ENCODE measurements at regions not wholly inside any gene's neighbourhood (a gene's known extent, or its start where the extent isn't known, plus 50 kb on each side); places are given as distances from the start of the nearest gene placed in this dataset.

DNA sequence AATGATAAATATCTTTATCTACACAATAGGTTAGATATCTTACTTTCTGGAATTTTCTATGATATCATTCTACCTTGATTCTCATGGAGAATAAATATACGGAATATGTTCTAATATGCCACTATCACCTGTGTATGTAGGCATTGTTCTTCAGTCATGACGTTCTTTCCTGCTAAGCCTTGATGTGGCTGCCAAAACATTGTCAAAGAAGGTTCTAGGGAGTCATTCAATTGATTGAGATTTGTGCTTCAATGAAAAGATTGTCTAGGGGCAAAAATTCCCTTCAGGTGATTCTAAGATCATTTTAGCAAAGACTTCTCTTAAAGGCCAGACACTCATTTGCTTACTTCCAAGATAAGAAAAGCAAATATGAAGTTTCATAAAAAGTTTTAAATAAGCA is 118.1 kb downstream of the MAT2B start:
- DNase-seq, result no peak

- DNase-seq, result no peak
Observed at GRCh38 chr5:163623986-163624385, 118.6 kb downstream of the MAT2B start.

DNA sequence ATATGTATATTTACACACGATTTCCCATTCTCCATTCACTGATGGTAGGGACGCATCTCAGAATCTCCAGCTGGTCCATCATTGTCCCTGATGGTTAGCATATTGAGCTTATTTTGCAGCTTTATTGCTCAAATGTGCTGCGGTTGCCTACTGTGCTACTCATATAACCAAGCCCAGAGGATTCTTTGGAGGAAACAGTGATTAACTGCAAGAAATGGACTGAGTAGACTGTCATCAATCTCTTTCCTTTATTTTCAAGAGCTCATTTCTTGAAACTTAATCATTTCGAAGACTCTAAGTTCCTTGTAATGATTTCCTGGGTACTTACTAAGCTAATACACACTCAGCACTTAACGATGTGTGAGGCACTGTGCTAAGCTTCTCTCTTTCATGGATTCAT is 119.0 kb downstream of the MAT2B start:
- no peak for DNase-seq

DNA sequence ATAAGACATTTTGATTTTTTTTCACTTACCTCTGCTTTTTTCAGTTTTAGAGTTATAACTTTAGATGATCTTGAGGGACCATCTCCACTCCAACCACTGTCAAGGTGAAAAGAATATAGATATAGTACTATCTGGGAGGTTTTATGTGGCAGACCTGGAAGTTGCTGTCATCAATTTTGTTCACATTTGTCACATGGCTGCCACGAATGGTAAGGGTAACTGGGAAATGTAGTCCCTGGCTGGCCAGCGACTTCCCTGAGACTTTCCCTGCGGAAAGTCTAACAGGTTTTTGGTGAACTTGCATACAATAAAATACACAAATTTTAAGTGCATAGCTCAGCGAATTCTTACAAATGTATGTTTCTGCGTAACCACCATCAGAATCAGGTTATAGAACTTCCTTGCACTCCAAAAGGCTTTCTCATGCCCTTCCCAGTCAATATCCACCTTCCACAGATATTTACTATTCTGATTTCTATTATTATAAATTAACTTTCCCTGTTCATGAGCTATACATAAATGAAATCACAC is 121.5 kb downstream of the MAT2B start:
- no peak for DNase-seq

DNA sequence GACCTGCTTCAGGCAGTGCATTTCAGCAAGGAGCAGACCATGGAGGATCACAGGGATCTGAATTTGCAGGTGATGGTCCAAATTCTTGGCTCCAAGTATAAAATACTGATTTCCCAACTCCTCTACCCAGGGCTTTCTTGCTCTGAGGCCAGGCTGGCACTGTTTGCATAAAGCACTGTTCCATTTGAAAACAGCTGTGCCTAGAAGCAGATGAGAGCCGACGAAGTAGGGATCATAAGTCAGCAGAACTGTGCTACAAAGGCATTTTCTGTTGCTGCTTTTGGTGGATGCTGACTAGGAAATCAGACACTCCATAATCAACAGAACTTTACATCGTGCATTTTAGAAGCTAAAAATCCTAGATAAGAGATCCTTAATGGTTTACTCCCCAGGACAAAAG is 126.4 kb downstream of the MAT2B start:
- no peak for DNase-seq

- no peak for DNase-seq
Observed at GRCh38 chr5:163633926-163634460, 128.6 kb downstream of the MAT2B start.

- DNase-seq, result no peak
Observed at GRCh38 chr5:163635631-163636030, 130.2 kb downstream of the MAT2B start.

DNA sequence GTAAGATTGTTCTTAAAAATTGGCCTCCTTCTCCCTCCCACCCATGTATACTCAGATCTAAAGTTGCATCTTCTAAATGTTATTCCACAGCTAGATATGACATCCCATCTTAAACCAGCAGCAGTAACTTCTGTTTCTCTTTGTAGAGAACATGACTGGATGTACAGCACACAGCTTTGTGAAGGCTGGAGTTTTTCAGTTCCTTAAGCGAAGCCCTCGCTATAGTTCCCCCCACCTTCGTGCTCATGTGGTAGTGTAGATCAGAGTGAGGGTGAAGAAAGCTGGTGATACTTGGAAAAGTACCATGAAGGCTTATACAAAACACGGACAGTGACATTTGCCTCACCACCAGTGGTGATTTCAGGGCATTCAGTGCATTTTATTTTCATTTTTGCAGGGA is 137.5 kb downstream of the MAT2B start:
- DNase-seq, result no peak

- DNase-seq, result no peak
Observed at GRCh38 chr5:163645421-163646416, 140.3 kb downstream of the MAT2B start.

DNA sequence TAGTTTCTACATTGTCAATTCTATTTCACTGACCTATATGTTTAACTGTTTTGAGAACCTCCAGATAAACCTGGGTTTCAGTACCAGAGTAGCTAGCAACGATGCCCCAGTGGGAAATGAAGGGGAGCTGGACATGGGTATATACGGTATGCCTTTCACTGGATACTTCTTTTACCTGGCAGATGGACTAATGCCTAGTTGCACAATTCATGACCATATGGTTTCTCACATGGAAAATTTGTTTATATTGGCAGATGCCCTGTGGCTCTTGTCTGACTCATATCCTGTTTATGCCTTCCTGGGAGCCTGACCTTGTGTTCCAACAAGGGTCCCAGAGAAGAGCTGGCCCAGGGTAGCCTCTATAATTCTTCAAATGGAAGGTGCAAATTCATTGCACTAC is 144.1 kb downstream of the MAT2B start:
- DNase-seq, result no peak

DNA sequence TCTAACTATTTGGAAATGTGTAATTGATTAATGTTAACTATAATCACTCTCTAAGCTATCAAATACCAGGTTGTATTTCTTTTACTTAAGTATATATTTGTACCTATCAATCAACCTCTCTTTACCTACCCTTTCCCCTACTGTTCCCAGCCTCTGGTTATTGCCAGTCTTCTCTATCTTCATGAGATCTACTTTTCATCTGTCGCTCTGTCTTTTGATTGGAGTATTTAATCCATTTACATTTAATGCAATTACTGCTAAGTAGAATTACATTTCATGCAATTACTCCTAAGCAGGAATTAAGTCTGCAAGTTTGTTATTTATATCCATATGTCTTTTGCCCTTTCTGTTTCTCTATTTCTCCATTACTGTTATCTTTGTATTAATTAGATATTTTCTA is 148.1 kb downstream of the MAT2B start:
- no peak for DNase-seq

DNA sequence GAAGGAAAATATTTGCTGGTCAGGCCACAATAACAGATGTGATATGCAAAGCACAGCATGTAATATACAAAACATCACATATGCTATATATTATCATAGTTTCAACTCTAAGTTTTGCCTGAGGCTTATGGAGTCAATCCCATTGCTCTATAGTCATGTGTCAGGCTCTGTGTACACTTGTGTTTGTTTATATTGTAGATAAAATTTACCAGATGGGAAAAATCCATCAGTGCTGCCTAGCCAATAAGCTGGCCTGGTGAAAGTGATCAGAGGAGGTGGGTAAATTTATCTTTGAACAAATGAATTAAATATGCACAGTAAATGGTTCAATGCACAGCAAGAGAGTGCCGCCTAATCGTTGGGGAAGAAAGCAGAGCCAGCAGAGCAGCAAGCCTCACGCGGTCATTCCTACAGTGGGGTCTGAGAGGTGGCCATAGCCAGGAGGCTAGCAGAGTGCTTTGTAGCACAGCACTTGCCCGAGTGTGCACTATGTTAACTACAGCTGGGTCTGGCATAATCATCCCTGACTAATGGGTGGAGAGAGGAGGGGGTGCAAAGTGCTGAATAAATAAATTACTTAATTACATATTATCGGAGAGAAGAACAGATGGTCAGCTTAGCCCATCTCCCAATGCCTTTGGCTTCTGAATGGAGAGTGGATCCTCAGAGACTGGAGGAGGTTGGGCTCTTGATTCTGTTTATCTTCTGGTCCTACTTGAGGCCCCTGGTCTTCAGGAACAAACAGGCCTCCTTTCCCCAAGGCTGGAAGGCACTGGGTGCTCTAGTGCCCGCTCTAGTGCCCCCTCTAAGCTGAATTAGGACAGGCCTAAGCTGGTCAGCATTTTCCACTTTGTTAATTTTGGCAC is 153.5 kb downstream of the MAT2B start:
- no peak for DNase-seq

- no peak for DNase-seq
Observed at GRCh38 chr5:163659568-163659902, 154.1 kb downstream of the MAT2B start.

DNA sequence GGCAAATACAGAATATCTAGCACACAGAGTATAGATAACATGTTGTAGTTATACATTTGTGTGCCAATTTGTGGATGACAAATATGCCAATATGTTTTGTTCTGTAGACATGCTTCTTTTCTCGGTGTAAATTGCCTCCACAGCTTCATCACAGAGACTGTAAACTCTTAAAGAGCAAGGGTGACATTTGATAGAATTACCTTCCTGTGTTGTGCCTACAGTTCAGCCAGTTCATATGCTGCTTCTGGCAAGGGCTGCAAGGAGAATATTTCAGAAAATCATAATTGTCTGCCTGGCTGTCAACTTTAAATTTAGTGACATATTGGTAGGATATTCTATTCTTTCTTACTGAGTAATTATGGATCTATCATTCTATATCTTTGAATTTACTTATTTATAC is 155.1 kb downstream of the MAT2B start:
- DNase-seq, result no peak

GRCh38 chr5:163661360-163661759 is 155.9 kb downstream of the MAT2B start:
- DNase-seq, result no peak

GRCh38 chr5:163670036-163670435 is 164.6 kb downstream of the MAT2B start:
- DNase-seq, result no peak

GRCh38 chr5:163677092-163677491 is 171.7 kb downstream of the MAT2B start:
- DNase-seq, result no peak

GRCh38 chr5:163682234-163682633 is 176.8 kb downstream of the MAT2B start:
- no peak for DNase-seq

GRCh38 chr5:163687414-163687813 is 182.0 kb downstream of the MAT2B start:
- DNase-seq, result no peak

DNA sequence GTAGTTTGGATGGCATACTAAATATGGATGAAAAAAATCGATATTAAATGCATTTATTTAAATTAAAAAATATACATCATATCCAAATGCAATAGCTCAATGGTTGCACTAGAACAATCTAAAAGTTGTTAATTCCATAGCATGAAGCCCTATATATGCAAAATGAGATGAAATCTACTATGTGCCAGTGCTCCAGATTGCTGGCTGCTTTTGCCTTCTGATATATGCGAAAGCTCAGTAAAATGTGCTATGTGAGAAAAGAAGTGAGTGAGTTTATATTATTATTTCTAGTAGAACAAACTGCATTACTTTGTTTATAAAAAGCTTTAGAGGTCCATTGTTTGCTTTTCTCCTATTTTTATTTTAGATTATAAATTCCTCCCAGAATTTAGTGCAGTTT is 186.7 kb downstream of the MAT2B start:
- no peak for DNase-seq

DNA sequence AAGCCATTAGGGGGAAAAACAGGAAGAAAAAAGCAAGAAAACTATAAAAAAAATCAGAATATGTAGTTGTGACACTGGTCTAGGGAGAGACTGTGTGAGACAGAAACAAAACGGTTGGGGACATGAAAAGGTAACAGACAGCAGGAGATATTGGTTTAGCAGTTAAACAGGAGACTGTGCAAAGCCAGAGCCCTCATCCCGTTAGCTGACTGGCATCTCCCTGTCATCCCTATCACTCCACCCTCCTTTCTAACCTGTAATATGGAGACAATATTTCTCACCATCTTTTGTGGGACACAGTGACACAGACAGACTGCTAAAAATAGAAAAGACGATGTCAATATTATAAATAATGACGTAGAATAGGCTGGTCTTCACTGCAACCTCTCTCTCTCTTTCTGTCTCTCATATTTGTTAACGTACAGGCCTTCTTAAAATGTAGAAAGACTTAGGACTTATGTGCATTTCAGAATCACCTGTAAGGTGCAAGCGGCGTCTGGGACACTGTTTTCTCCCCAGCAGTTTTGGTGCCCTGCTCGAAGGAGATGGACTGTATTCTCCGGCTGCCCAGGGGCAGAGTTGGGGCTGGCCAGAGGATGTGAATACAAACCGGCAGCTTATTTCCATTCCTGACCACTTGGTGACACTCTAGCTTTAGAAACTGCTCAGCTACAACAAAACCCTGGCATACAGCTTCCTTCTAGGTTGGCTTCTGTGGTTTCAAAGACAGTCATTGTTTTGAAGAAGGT is 190.6 kb downstream of the MAT2B start:
- DNase-seq, result no peak

- DNase-seq, result no peak
Observed at GRCh38 chr5:163696579-163696887, 191.1 kb downstream of the MAT2B start.
